PFSK-1 (cell line): ENCODE measurements at regions not wholly inside any gene's neighbourhood (a gene's known extent, or its start where the extent isn't known, plus 50 kb on each side); places are given as distances from the start of the nearest gene placed in this dataset.

ENCODE experiments used
- POLR2AphosphoS5 ChIP-seq: IDR thresholded peaks from 2 replicates; pipeline ENCODE4 v1.6.1; 2012; ENCODE audit warnings: low read depth, mild to moderate bottlenecking, control low read depth, low read length, moderate library complexity
- REST ChIP-seq, 2 experiments: IDR thresholded peaks; 2 replicates each; pipeline versions ENCODE4 v1.6.1 to v1.8.0; 2011 to 2012; ENCODE audit warnings: low read depth in 2 of 2, low read length in 2 of 2, control low read depth in 1 of 2, inconsistent platforms in 1 of 2, mild to moderate bottlenecking in 1 of 2, moderate library complexity in 1 of 2; ENCODE audit not compliant: insufficient read depth in 1 of 2

- TF ChIP-seq REST (IDR thresholded peaks at IDR 0.05; ENCODE audit: insufficient read depth in 1 of 2, low read depth in 2 of 2, low read length in 2 of 2) = no peak
- no peak for TF ChIP-seq POLR2AphosphoS5
Observed at GRCh38 chr7:19463581-19463980, 245.3 kb downstream of the POLR1F start.
